Choroid plexus epithelial cell (primary cell): ENCODE measurements at regions not wholly inside any gene's neighbourhood (a gene's known extent, or its start where the extent isn't known, plus 50 kb on each side); places are given as distances from the start of the nearest gene placed in this dataset.
"Not testable (repeated sequence)": the region's sequence is repeated elsewhere in the genome, so short reads cannot be mapped to it uniquely, and the experiment has no call there.

Experiments
- DNase-seq: peaks from one replicate; pipeline ENCODE4 v3.0.0-alpha.2; 2010; ENCODE audit warnings: low read depth
- H3K4me3 ChIP-seq: 2 replicates; pipeline ENCODE4 v1.5.1; 2011; ENCODE audit warnings: low read depth, mild to moderate bottlenecking, control low read depth, low read length, moderate library complexity
- TF ChIP-seq, protein P1 (sequence below): conservative IDR thresholded peaks from 2 replicates; pipeline ENCODE4 v1.5.1; 2011; ENCODE audit warnings: low read depth, mild to moderate bottlenecking, control low read depth, inconsistent platforms, low read length, moderate library complexity

DNA sequence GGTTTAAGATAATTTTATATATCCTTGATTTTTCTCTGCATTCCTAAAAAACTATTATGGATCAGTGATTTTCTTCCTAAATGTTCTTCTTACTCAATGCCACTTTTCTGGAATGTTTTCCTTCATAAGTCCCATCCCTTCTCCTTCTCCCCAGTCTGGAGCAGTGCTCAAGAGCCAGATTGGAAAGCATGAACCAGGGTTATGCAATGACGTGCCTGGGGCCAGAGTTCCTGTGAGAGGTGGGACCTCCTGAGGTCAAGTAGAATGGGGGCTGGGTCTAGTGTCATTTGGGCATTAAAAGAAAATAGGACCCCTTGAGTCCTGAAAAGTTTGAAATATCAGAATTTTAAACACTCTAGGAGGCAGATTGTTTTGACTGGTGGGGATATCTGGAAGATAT, 132.0 kb upstream of the NPY start:
- TF ChIP-seq, protein P1, sequence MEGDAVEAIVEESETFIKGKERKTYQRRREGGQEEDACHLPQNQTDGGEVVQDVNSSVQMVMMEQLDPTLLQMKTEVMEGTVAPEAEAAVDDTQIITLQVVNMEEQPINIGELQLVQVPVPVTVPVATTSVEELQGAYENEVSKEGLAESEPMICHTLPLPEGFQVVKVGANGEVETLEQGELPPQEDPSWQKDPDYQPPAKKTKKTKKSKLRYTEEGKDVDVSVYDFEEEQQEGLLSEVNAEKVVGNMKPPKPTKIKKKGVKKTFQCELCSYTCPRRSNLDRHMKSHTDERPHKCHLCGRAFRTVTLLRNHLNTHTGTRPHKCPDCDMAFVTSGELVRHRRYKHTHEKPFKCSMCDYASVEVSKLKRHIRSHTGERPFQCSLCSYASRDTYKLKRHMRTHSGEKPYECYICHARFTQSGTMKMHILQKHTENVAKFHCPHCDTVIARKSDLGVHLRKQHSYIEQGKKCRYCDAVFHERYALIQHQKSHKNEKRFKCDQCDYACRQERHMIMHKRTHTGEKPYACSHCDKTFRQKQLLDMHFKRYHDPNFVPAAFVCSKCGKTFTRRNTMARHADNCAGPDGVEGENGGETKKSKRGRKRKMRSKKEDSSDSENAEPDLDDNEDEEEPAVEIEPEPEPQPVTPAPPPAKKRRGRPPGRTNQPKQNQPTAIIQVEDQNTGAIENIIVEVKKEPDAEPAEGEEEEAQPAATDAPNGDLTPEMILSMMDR = no peak
- H3K4me3 ChIP-seq = no peak overlapping the region
- DNase-seq = no peak

DNA sequence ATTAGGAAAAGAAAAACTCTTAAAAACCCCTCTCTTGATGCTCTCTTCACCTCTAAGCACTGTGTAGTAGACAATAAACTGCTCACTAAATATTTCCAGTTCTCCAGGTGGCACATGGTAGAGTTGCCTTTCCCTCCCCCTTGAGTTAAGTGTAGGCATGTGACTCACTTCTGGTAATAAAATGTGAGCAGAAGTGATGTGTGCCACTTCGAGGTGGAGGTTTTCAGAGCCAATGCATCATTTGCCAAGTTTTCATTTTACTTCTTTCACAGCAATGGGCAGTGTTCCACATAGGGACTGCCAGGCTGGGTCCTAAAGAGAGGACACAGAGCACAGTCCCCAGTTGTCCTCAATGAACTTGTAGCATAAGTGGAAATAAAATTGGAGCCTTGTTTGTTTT, 131.6 kb upstream of the NPY start:
- no peak overlapping the region for H3K4me3 ChIP-seq
- no peak for DNase-seq
- TF ChIP-seq, protein P1 = no peak

DNA sequence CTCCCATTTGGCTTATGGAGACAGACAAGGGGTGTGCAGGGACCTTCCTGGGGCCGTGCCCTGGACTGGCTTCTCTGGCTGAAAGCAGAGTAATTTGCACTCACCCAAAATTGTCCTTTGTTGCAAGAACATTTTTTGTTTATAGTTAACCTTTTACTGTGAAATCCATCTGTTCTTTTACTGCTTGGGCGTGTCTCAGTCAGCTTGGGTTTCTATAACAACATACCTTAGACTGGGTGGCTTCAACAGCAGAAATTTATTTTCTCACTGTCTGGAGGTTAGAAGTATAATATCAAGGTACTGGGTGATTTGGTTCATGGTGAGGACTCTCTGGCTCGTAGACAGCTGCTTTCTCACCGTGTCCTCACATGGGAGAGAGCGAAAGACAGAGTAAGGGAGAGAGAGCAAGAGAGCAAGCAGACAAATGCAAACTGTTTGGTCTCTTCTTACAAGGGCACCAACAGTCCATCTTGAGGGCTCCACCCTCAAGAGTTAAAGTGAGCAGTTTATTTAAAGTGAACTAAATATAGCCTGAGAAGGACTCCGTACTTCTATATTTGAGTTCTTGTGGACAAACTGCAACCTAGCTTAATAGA, 131.0 kb upstream of the NPY start:
- DNase-seq = no peak
- TF ChIP-seq, protein P1 = no peak
- H3K4me3 ChIP-seq = no peak overlapping the region

DNA sequence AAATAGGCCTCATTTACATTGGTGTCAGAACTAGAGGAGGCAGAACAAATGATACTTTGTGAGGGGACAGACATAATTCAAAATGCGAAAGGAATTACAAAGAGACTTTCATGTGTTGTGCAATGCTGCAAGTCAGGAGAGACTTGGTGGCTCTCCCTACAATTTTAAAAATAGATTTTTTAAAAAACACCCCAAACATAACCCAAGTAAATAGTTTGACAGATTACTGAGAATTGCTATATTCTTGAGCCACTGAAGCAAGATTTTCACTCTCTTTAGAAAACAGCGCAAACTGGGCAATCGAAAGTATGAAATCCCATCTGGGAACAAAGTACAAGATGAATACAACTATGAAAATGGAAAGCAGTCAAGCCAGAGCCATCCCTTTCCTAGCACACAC, 126.3 kb upstream of the NPY start:
- DNase-seq = no peak

DNA sequence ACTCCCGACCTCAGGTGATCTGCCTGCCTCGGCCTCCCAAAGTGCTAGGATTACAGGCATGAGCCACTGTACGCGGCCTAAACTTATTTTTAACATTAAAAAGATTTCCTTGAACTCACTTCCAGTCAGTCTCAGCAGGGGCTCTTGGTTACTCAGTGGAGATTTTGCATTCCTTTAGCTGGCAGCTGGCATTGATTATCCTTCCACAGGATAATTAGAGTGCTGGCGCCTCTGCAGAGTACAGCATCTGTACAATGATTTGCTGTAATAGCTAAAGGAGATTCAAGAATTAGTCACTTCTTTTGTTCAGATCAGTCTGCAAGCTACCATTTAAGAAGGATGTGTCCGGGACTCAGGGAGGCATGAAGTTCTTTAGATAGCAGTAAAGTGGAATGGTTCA, 125.0 kb upstream of the NPY start:
- H3K4me3 ChIP-seq = no peak overlapping the region
- DNase-seq = no peak
- TF ChIP-seq, protein P1 = no peak

More for the DNA sequence above, 126.3 kb upstream of the NPY start:
- no peak overlapping the region for H3K4me3 ChIP-seq
- TF ChIP-seq, protein P1 = no peak

DNA sequence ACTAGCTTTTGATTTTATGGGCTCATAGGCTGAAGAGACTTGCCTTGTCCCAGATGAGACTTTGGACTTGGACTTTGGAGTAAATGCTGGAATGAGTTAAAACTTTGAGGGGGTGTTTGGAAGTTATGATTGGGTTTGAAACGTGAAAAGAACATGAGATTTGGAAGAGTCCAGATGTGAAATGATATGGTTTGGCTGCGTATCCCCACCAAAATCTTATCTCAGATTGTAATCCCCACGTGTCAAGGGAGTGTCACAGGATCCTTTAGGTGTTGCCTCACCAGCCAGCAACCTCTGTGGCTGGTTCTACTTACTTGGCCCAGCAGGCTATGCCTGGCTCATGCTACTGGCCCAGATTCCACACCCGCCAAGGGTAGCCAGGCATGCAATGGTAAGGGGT, 119.6 kb upstream of the NPY start:
- no peak for DNase-seq
- H3K4me3 ChIP-seq = no peak overlapping the region
- TF ChIP-seq, protein P1 = no peak

DNA sequence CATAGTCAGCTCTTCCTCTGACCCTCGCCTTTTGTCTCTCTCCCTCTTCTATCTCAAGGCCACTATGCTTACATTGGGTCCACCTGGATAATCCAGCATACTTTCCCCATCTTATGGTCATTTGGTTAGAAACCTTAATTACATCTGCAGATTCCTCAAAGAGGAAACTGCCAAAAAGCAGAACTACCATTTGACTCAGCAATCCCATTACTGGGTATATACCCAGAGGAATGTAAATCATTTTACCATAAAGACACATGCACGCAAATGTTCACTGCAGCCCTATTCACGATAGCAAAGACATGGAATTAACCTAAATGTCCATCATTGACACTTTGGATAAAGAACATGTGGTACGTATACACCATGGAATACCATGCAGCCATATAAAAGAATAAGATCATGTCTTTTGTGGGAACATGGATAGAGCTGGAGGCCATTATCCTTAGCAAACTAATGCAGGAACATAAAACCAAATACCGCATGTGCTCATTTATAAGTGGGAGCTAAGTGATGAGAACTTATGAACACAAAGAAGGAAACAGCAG, 114.8 kb upstream of the NPY start:
- H3K4me3 ChIP-seq = no peak overlapping the region
- DNase-seq = no peak
- TF ChIP-seq, protein P1 = no peak

DNA sequence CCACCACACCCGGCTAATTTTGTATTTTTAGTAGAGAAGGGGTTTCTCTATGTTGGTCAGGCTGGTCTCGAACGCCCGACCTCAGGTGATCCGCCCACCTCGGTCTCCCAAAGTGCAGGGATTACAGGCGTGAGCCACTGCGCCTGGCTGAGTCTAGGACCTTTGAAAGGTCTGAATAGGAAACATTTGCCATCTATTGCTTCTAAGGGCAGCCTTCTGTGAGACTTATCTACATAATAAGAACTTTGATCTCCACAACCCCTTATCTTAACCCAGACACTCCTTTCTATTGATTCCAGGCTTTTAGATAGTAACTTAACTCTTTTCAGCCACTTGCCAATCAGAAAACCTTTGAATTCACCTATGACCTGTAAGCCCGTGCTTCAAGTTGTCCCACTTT, 112.0 kb upstream of the NPY start:
- not testable (repeated sequence) for DNase-seq, H3K4me3 ChIP-seq
